H1 (cell line): ENCODE measurements at regions not wholly inside any gene's neighbourhood (a gene's known extent, or its start where the extent isn't known, plus 50 kb on each side); places are given as distances from the start of the nearest gene placed in this dataset.

ENCODE experiments used
- CTCF ChIA-PET: fragments of 300-600 bp; sonication (Branson Sonifier 250); formaldehyde crosslinking; loops from one replicate; lab custom pipeline; 2021; ENCODE audit not compliant: partially characterized antibody; lab: Charles Lee
- POLR2A ChIA-PET: fragments of 300-600 bp; sonication (Branson Sonifier 250); formaldehyde crosslinking; loops from one replicate; lab custom pipeline; 2021; ENCODE audit warnings: inconsistent platforms; ENCODE audit not compliant: partially characterized antibody; lab: Charles Lee
- DNase-seq, 2 experiments: peaks; one replicate each; pipeline versions ENCODE4 v3.0.0 to v3.0.0-alpha.2; 2010 to 2022; ENCODE audit warnings: low spot score in 2 of 2, low read depth in 1 of 2, mixed read lengths in 1 of 2
- FAIRE-seq: peaks from 2 replicates; lab custom pipeline; 2011; peaks lifted over from hg19 to GRCh38; lab: Jason Lieb, UNC
- H2AFZ ChIP-seq: 2 replicates; pipeline ENCODE4 v1.8.1; 2012; ENCODE audit warnings: low read length, inconsistent platforms
- H2AK5ac ChIP-seq: 2 replicates; pipeline ENCODE4 v1.6.1; 2013; ENCODE audit warnings: low read depth, low read length
- H2BK120ac ChIP-seq: replicated peaks from 2 replicates; pipeline ENCODE3; 2013; ENCODE audit warnings: low read depth, low read length, inconsistent platforms
- H2BK12ac ChIP-seq: 2 replicates; pipeline ENCODE4 v1.6.1; 2013; ENCODE audit warnings: low read depth, low read length
- H2BK15ac ChIP-seq: 2 replicates; pipeline ENCODE4 v1.6.1; 2013; ENCODE audit warnings: low read length
- H2BK20ac ChIP-seq: 2 replicates; pipeline ENCODE4 v1.6.1; 2013; ENCODE audit warnings: low read length
- H2BK5ac ChIP-seq: 2 replicates; pipeline ENCODE4 v1.6.1; 2013; ENCODE audit warnings: low read depth, low read length
- H3K14ac ChIP-seq: 2 replicates; pipeline ENCODE4 v1.6.1; 2013; ENCODE audit warnings: inconsistent platforms; ENCODE audit not compliant: insufficient read length
- H3K18ac ChIP-seq: 2 replicates; pipeline ENCODE4 v1.6.1; 2013; ENCODE audit warnings: low read length; ENCODE audit errors: extremely low read depth
- H3K23ac ChIP-seq: 2 replicates; pipeline ENCODE4 v1.6.1; 2013; ENCODE audit warnings: inconsistent platforms; ENCODE audit not compliant: insufficient read length
- H3K23me2 ChIP-seq: 2 replicates; pipeline ENCODE4 v1.6.1; 2013; ENCODE audit warnings: low read depth, low read length
- H3K27ac ChIP-seq: 2 replicates; pipeline ENCODE4 v1.6.1; 2011; ENCODE audit warnings: low read depth, low read length, inconsistent platforms
- H3K27me3 ChIP-seq, 4 experiments: replicated peaks in 1 of 4; 1 replicate in 1 of 4; 2 replicates in 3 of 4; pipeline versions ENCODE4 v1.6.1 to v1.8.1; 2011 to 2013; ENCODE audit warnings: low read length in 3 of 4, mild to moderate bottlenecking in 3 of 4, inconsistent platforms in 2 of 4, mixed read lengths in 2 of 4, moderate library complexity in 1 of 4; ENCODE audit not compliant: control insufficient read depth in 3 of 4, insufficient read depth in 3 of 4; ENCODE audit errors: extremely low read depth in 1 of 4
- H3K36me3 ChIP-seq, 4 experiments: 2 replicates each; pipeline versions ENCODE4 v1.6.1 to v1.8.1; 2011 to 2013; ENCODE audit warnings: mild to moderate bottlenecking in 4 of 4, low read length in 3 of 4, moderate library complexity in 2 of 4, control low read depth in 1 of 4, inconsistent platforms in 1 of 4; ENCODE audit not compliant: insufficient read depth in 4 of 4, control insufficient read depth in 2 of 4
- H3K4ac ChIP-seq: replicated peaks from 2 replicates; pipeline ENCODE3; 2013; ENCODE audit warnings: low read length, low read depth, mixed read lengths, inconsistent platforms; ENCODE audit not compliant: insufficient read length
- H3K4me1 ChIP-seq, 4 experiments: replicated peaks in 1 of 4; 1 replicate in 1 of 4; 2 replicates in 3 of 4; pipeline versions ENCODE4 v1.6.1 to v1.8.1; 2011 to 2013; ENCODE audit warnings: low read length in 3 of 4, inconsistent platforms in 2 of 4, mixed read lengths in 1 of 4; ENCODE audit not compliant: insufficient read depth in 4 of 4, control insufficient read depth in 3 of 4
- H3K4me2 ChIP-seq, 2 experiments: 2 replicates each; pipeline versions ENCODE4 v1.6.1 to v1.8.1; 2011 to 2013; ENCODE audit warnings: low read depth in 2 of 2, low read length in 2 of 2, control low read depth in 1 of 2, inconsistent platforms in 1 of 2, mild to moderate bottlenecking in 1 of 2; ENCODE audit not compliant: insufficient read depth in 1 of 2
- H3K4me3 ChIP-seq, 4 experiments: fragments of 200-600, 300-600 bp in 1 of 4; sonication (generic), shearing (Covaris generic), sonication (Bioruptor Twin) in 1 of 4; 2 replicates each; pipeline versions ENCODE4 v1.5.1 to v1.8.1; 2011 to 2016; ENCODE audit warnings: low read length in 4 of 4, low read depth in 3 of 4, control low read depth in 2 of 4, inconsistent platforms in 2 of 4, mild to moderate bottlenecking in 2 of 4, mixed read lengths in 1 of 4, moderate library complexity in 1 of 4; ENCODE audit not compliant: insufficient read depth in 2 of 4; ENCODE audit errors: extremely low read depth in 1 of 4
- H3K56ac ChIP-seq: replicated peaks from 2 replicates; pipeline ENCODE3; 2013; ENCODE audit warnings: low read depth, mild to moderate bottlenecking, mixed read lengths, low read length, inconsistent platforms; ENCODE audit not compliant: insufficient read length
- H3K79me1 ChIP-seq: 2 replicates; pipeline ENCODE4 v1.6.1; 2013; ENCODE audit warnings: low read depth, low read length, control low read depth
- H3K79me2 ChIP-seq, 2 experiments: 2 replicates each; pipeline versions ENCODE4 v1.6.1 to v1.8.1; 2012 to 2013; ENCODE audit warnings: low read length in 2 of 2, mild to moderate bottlenecking in 2 of 2, inconsistent platforms in 1 of 2; ENCODE audit not compliant: insufficient read depth in 2 of 2, control insufficient read depth in 1 of 2
- H3K9ac ChIP-seq, 4 experiments: replicated peaks in 1 of 4; 1 replicate in 1 of 4; 2 replicates in 3 of 4; pipeline versions ENCODE4 v1.6.1 to v1.8.1; 2011 to 2013; ENCODE audit warnings: low read depth in 3 of 4, low read length in 3 of 4, control low read depth in 2 of 4, mild to moderate bottlenecking in 2 of 4, moderate library complexity in 2 of 4, inconsistent platforms in 1 of 4; ENCODE audit errors: extremely low read depth in 1 of 4
- H3K9me3 ChIP-seq, 2 experiments: 2 replicates each; pipeline versions ENCODE4 v1.6.1 to v1.8.1; 2012 to 2013; ENCODE audit warnings: mild to moderate bottlenecking in 2 of 2, moderate library complexity in 2 of 2, control low read depth in 1 of 2, inconsistent platforms in 1 of 2, low read depth in 1 of 2, low read length in 1 of 2, mixed read lengths in 1 of 2; ENCODE audit not compliant: insufficient read depth in 2 of 2
- H4K20me1 ChIP-seq, 2 experiments: replicated peaks in 1 of 2; 2 replicates each; pipeline versions ENCODE3 to v1.8.1; 2011 to 2013; ENCODE audit warnings: inconsistent platforms in 2 of 2, low read length in 2 of 2, mild to moderate bottlenecking in 1 of 2; ENCODE audit not compliant: insufficient read depth in 2 of 2, control insufficient read depth in 1 of 2
- H4K5ac ChIP-seq: 2 replicates; pipeline ENCODE4 v1.6.1; 2013; ENCODE audit warnings: low read length, low read depth, mixed read lengths, inconsistent platforms; ENCODE audit not compliant: insufficient read length
- H4K8ac ChIP-seq: 2 replicates; pipeline ENCODE4 v1.8.0; 2013; ENCODE audit warnings: mild to moderate bottlenecking, moderate library complexity, low read length, inconsistent platforms; ENCODE audit not compliant: insufficient read depth; ENCODE audit errors: extremely low read depth
- H4K91ac ChIP-seq: replicated peaks from 2 replicates; pipeline ENCODE3; 2013; ENCODE audit warnings: low read length, mixed read lengths, inconsistent platforms; ENCODE audit not compliant: insufficient read length
- BACH1 ChIP-seq: IDR thresholded peaks from 2 replicates; pipeline ENCODE4 v1.6.1; 2012; ENCODE audit warnings: low read length, improper control_type of control experiment
- CBX5 ChIP-seq: fragments of 300-800, 300-1000 bp; sonication (generic); IDR thresholded peaks from 2 replicates; pipeline ENCODE4 v1.7.1; 2016; ENCODE audit warnings: antibody characterized with exemption, low read length, low read depth
- CBX8 ChIP-seq: fragments of 300-800, 300-1000 bp; sonication (generic); IDR thresholded peaks from 2 replicates; pipeline ENCODE4 v1.7.1; 2016; ENCODE audit warnings: low read depth, low read length, borderline replicate concordance
- CEBPB ChIP-seq: IDR thresholded peaks from 2 replicates; pipeline ENCODE4 v1.6.1; 2012; ENCODE audit warnings: low read depth, low read length
- E2F6 ChIP-seq: IDR thresholded peaks from 2 replicates; pipeline ENCODE4 v1.6.1; 2012; ENCODE audit warnings: inconsistent platforms
- GABPA ChIP-seq: IDR thresholded peaks from 2 replicates; pipeline ENCODE4 v1.6.1; 2011; ENCODE audit warnings: mild to moderate bottlenecking, low read length, moderate library complexity, borderline replicate concordance; ENCODE audit not compliant: insufficient read depth
- HDAC2 ChIP-seq, 2 experiments: fragments of 300-600 bp in 1 of 2; sonication (generic) in 1 of 2; IDR thresholded peaks; 2 replicates each; pipeline ENCODE4 v1.6.1; 2011 to 2012; ENCODE audit warnings: low read depth in 2 of 2, low read length in 2 of 2, mild to moderate bottlenecking in 2 of 2, moderate library complexity in 2 of 2, borderline replicate concordance in 1 of 2, inconsistent platforms in 1 of 2
- KDM4A ChIP-seq: IDR thresholded peaks from one replicate; pipeline ENCODE4 v1.7.1; 2012; ENCODE audit warnings: low read depth, mild to moderate bottlenecking, moderate library complexity, low read length, inconsistent platforms; ENCODE audit not compliant: severe bottlenecking
- KDM5A ChIP-seq: fragments of 200-600 bp; IDR thresholded peaks from 2 replicates; pipeline ENCODE4 v1.7.1; 2012; ENCODE audit warnings: mild to moderate bottlenecking, low read length, inconsistent platforms, mixed read lengths
- RBBP5 ChIP-seq: IDR thresholded peaks from 2 replicates; pipeline ENCODE4 v1.7.1; 2012; ENCODE audit warnings: low read depth, mild to moderate bottlenecking, inconsistent platforms, low read length, moderate library complexity, borderline replicate concordance
- SIRT6 ChIP-seq: IDR thresholded peaks from one replicate; pipeline ENCODE4 v1.7.1; 2012; ENCODE audit warnings: low read length, inconsistent platforms
- TCF12 ChIP-seq: IDR thresholded peaks from 2 replicates; pipeline ENCODE4 v1.6.1; 2011; ENCODE audit warnings: low read depth, mild to moderate bottlenecking, low read length
- TEAD4 ChIP-seq: IDR thresholded peaks from 2 replicates; pipeline ENCODE4 v1.6.1; 2012; ENCODE audit warnings: low read depth, low read length, inconsistent platforms, mixed read lengths
- ZNF274 ChIP-seq: IDR thresholded peaks from 2 replicates; pipeline ENCODE4 v1.7.0; 2012; ENCODE audit warnings: low read length, borderline replicate concordance; ENCODE audit errors: extremely low read depth
- WGBS, 2 experiments: shearing (Covaris generic) in 1 of 2; methylation state at CpG; one replicate each; pipeline versions ENCODE4 v1.1.6 to v1.1.7; 2013 to 2015; ENCODE audit warnings: low lambda C conversion rate in 2 of 2, mixed read lengths in 2 of 2, inconsistent platforms in 1 of 2, low coverage in 1 of 2, missing lambda C conversion rate in 1 of 2; ENCODE audit not compliant: insufficient replicate concordance in 2 of 2, insufficient coverage in 1 of 2, insufficient read length in 1 of 2; ENCODE audit errors: extremely low coverage in 1 of 2, missing lambda C conversion rate in 1 of 2; 5-methylcytosine and 5-hydroxymethylcytosine counted together
- TF ChIP-seq, protein P1 (sequence below): IDR thresholded peaks from 2 replicates; pipeline ENCODE4 v1.6.1; 2012; ENCODE audit warnings: inconsistent platforms

DNA sequence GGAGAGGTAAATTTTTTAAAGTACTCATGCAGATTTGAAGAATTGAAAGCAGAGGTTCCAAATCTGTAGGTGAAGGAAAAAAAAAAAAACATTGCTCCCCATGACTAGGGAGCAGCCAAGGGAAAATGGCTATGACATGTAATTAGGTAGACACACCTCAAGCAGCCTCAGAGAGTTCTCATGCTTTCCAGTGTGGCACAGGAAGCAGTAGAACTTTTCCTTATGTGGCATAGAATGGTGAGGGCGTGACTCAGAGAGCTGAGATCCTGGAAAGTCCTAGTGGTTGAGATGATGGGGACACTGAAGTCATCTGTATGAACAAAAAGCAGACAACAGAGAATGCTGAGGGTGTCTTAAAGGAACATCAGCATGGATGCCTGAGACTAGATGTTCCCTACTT, 148.6 kb upstream of the NWD2 start:
- no peak overlapping the region for H2BK12ac ChIP-seq
- H3K79me1 ChIP-seq, result no peaks in the 10 kb centered on the region
- H3K9ac ChIP-seq, result no peak overlapping the region
- no peak overlapping the region for H2BK20ac ChIP-seq
- no peak overlapping the region for H4K5ac ChIP-seq
- H2AK5ac ChIP-seq, result no peak overlapping the region
- POLR2A ChIA-PET, result no interaction called here
- no peak overlapping the region for H3K18ac ChIP-seq
- H2AFZ ChIP-seq, result no peak overlapping the region
- no peak overlapping the region for H4K91ac ChIP-seq
- DNase-seq (no peak), FAIRE-seq (no peak)
- no peak overlapping the region for H3K56ac ChIP-seq
- H2BK5ac ChIP-seq, result no peak overlapping the region
- H3K4me1 ChIP-seq, result no peaks in the 10 kb centered on the region
- no peak overlapping the region for H3K4me3 ChIP-seq
- H3K27ac ChIP-seq, result no peak overlapping the region
- H3K14ac ChIP-seq, result no peak overlapping the region
- no peaks in the 10 kb centered on the region for H3K79me2 ChIP-seq
- H2BK15ac ChIP-seq, result no peak overlapping the region
- H4K20me1 ChIP-seq, result no peaks in the 10 kb centered on the region
- no peaks in the 10 kb centered on the region for H3K27me3 ChIP-seq
- no peak overlapping the region for H3K4ac ChIP-seq
- 92% methylated on average over 1 of the region's 1 CpG; no CpG with 5 or more reads in 1 of the 2 experiments for WGBS, 2 experiments
- H3K36me3 ChIP-seq, result no peaks in the 10 kb centered on the region
- H3K9me3 ChIP-seq, result no peaks in the 10 kb centered on the region
- no peak overlapping the region for H2BK120ac ChIP-seq
- H3K4me2 ChIP-seq, result no peak overlapping the region
- H3K23ac ChIP-seq, result no peak overlapping the region
- CTCF ChIA-PET, result no interaction called here
- no peak overlapping the region for H4K8ac ChIP-seq
- no peaks in the 10 kb centered on the region for H3K23me2 ChIP-seq
- TF ChIP-seq TEAD4 (no peak), RBBP5 (no peak), TCF12 (no peak), CEBPB (no peak), CBX8 (no peak), SIRT6 (no peak), BACH1 (no peak), CBX5 (no peak), HDAC2 (IDR thresholded peaks at IDR 0.05; ENCODE audit: borderline replicate concordance in 1 of 2, low read depth in 2 of 2, low read length in 2 of 2) (no peak), E2F6 (no peak), GABPA (no peak), KDM5A (no peak), KDM4A (no peak), ZNF274 (no peak)
- TF ChIP-seq, protein P1, sequence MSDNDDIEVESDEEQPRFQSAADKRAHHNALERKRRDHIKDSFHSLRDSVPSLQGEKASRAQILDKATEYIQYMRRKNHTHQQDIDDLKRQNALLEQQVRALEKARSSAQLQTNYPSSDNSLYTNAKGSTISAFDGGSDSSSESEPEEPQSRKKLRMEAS, result no peak
